ENCODE measurements at regions not wholly inside any gene's neighbourhood (a gene's known extent, or its start where the extent isn't known, plus 50 kb on each side); places are given as distances from the start of the nearest gene placed in this dataset.

- TF ChIP-seq CTCF (IDR thresholded peaks at IDR 0.05): no peak
- TF ChIP-seq POLR2A (IDR thresholded peaks at IDR 0.05): no peak
These were observed 74.1 kb downstream of the NCR2 start for GRCh38 chr6:41409489-41409888.
